Activated T-cell treated with anti-CD3 and anti-CD28 coated beads, Interleukin-2, amount 50 U/mL, for 24 hours (primary cell): ENCODE measurements at regions not wholly inside any gene's neighbourhood (a gene's known extent, or its start where the extent isn't known, plus 50 kb on each side); places are given as distances from the start of the nearest gene placed in this dataset.

Source experiments
- DNase-seq: peaks from one replicate; pipeline ENCODE4 v3.0.0-alpha.2; 2020
- H3K27ac Mint-ChIP-seq: 2 replicates; pipeline ENCODE4 v1.8.0; 2020; ENCODE audit warnings: mild to moderate bottlenecking, mixed read lengths
- H3K27me3 Mint-ChIP-seq: 2 replicates; pipeline ENCODE4 v1.8.0; 2020; ENCODE audit warnings: mixed read lengths
- H3K36me3 Mint-ChIP-seq: 2 replicates; pipeline ENCODE4 v1.8.0; 2020; ENCODE audit warnings: low read depth, mixed read lengths
- H3K4me1 Mint-ChIP-seq: 2 replicates; pipeline ENCODE4 v1.8.0; 2020; ENCODE audit warnings: low read depth, mixed read lengths
- H3K4me3 Mint-ChIP-seq: 2 replicates; pipeline ENCODE4 v1.8.0; 2020; ENCODE audit warnings: mild to moderate bottlenecking, moderate library complexity, mixed read lengths
- H3K9me3 Mint-ChIP-seq: 2 replicates; pipeline ENCODE4 v1.8.0; 2020; ENCODE audit warnings: mixed read lengths

DNA sequence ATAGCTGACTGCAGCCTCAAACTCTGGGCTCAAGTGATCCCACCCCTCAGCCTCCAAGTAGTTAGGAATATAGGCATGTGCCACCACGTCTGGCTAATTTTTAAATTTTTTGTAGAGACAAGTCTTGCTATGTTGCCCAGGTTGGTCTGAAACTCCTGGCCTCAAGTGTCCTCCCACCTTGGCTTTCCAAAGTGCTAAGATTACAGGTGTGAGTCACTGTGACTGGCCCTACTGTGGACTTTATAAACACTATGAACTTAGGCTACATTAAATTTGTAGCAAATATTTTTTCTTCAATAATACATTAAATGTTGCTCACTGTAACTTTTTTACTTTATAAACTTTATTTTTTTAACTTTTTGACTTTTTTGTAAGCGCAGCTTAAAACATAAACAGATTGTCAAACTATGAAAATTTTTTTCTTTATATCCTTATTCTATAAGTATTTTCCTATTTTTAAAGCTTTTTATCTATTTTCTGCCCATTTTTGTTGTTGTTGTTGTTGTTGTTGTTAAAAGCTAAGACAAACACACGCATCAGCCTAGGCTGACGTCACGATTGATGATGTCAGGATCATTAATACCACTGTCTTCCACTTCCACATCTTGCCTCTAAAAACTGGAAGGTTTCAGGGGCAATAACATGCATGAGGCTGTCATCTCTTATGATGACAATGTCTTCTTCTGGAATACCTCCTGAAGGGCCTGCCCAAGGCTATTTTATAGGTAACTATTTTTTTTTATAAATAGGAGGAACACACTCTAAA is 204.2 kb downstream of the KLF5 start:
- Mint-ChIP-seq H3K27ac (no peak overlapping the region), H3K9me3 (no peaks in the 10 kb centered on the region), H3K4me1 (no peaks in the 10 kb centered on the region), H3K4me3 (no peak overlapping the region), H3K27me3 (no peaks in the 10 kb centered on the region), H3K36me3 (no peaks in the 10 kb centered on the region)
- no peak for DNase-seq

DNA sequence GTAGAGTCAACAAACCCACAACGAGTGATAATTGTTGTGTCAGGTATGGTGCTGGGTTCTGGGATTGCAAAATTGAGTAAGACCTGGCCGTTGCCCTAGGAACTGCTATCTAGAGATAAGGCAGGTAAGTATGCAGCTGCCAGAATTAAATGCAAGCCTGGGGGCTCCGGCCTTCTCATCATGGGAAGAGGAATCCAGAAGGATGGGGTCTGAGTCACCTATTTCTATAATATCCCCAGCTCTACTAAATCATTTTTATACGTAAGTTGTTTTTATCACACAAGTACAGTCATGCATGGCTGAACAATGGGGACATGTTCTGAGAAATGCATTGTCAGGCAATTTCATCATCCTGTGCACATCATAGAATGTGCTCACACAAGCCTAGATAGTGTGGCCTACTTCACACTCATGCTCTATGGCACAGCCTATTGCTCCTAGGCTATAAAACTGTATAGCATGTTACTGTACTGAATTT is 203.0 kb downstream of the KLF5 start:
- Mint-ChIP-seq H3K27me3 (no peaks in the 10 kb centered on the region), H3K4me1 (no peaks in the 10 kb centered on the region), H3K27ac (no peak overlapping the region), H3K36me3 (no peaks in the 10 kb centered on the region), H3K9me3 (no peaks in the 10 kb centered on the region), H3K4me3 (no peak overlapping the region)
- no peak for DNase-seq

DNA sequence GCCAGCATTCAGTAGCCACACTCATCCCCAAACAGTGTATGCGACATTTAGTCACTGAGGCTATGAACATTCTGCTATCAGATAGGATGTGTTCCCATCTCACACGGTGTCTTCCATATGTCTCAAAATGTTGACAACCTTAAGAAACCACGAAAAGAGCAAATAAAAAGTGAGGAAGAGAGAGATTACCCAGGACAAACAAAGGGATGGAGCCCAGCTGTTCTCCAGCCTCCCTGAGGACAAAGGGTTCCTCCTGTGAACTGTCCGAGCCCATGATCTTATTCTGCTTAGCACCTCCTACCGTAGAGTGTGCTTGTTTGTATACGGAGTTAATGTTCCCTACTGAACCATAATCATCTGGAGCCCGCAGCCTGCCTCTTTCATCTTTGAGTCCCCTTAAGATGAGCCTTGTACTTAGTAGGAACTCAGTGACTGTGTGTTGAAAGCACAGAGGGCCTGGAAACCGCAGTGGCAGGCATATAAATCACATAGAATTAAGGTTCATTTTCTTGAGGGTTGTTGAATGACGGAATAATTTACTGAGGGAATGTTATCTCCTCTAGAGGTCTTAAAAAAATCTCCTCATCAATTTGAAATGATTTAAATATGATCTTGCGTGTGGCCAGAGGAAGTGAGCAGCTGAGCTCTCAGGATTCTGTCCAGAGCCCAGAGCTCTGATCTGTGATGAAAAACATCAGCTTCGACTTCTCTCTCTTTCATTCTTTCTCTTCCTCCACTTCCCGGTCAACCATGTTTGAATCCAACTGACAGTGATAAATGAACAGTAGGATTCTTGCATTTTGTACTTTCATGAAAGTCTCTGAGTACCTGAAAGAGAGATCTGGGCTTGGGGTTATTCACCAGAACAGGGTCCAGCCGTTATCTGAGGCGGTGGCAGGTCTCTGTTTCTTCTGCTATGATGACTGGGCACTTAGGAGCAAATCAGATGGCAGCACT is 200.5 kb downstream of the KLF5 start:
- DNase-seq: no peak
- no peak overlapping the region for H3K27ac Mint-ChIP-seq
- H3K4me3 Mint-ChIP-seq: no peak overlapping the region
- no peaks in the 10 kb centered on the region for H3K9me3 Mint-ChIP-seq
- H3K36me3 Mint-ChIP-seq: no peaks in the 10 kb centered on the region
- H3K4me1 Mint-ChIP-seq: peaks cover 2% of the 10 kb centered on the region
- no peaks in the 10 kb centered on the region for H3K27me3 Mint-ChIP-seq

DNA sequence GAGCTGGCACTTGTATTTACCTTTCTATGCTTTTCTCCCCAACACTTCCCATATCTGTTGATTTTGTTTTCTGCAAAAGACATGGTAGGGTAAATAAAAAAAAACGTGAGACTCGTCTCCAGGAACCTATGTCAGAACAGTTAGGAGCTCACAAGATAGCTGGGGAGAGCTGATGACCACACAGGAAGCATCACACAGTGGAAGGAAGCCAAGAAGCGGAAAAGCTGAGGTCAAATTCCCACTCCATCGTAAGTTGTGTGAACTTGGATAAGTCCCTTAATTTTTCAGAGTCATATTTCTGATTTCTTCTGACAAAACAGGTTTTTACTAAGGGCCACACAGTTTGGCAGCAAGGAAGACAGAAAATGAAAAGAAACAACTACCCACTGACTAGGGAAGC is 199.6 kb downstream of the KLF5 start:
- DNase-seq: no peak
- no peaks in the 10 kb centered on the region for H3K36me3 Mint-ChIP-seq
- H3K4me3 Mint-ChIP-seq: no peak overlapping the region
- no peak overlapping the region for H3K27ac Mint-ChIP-seq
- H3K4me1 Mint-ChIP-seq: peaks cover 2% of the 10 kb centered on the region
- H3K9me3 Mint-ChIP-seq: no peaks in the 10 kb centered on the region
- H3K27me3 Mint-ChIP-seq: no peaks in the 10 kb centered on the region

DNA sequence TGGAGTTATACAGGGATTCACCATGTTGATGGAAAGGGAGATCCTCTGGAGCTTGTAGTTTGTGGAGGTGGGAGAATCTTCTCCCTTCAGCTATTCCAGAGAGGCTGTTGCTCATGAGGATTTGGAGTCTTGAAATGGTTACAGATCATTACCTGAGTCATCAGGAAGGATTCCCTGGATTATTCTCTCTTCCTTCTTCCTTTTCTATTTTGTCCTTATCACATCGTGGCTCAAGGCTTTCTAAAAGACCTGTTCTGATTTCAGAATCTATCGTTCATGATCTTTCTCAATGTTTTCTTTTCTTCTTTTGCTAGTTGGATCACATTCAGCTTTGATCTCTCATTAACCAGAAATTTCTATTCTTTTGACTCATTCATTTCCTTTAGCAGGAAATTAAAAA is 196.0 kb downstream of the KLF5 start:
- Mint-ChIP-seq H3K9me3 (no peaks in the 10 kb centered on the region), H3K36me3 (no peaks in the 10 kb centered on the region), H3K4me1 (peaks cover 2% of the 10 kb centered on the region), H3K4me3 (no peak overlapping the region), H3K27me3 (no peaks in the 10 kb centered on the region), H3K27ac (no peak overlapping the region)
- DNase-seq: no peak

DNA sequence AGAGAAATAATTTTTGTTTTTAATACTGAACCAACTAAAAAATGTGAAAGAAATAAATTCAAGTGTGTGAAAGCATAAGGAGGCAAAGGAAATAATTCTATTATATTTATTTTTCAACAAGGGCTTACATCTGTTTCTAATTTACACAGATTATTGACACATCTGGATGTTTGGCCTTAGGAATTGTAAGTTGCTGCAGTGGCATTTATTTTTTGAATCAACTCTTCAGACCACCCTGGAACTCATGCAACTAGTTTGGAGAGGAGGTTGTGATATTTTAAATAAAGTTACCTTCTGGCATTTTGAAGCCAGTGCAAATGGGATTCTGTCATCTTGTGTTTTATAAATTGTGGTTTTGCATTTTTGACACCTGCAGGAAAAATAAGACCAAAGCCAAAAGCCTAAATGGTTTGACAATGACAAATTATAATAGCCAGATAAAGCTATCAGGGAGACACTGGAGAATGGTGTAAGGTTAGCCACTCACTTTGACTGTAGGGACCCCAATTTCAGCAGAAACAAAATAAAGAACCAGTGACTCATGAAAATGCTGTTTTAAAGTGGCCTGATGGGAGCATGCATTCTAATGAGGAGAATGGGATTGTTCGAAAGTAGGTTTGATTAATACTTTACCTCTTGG is 192.9 kb downstream of the KLF5 start:
- Mint-ChIP-seq H3K4me3 (no peak overlapping the region), H3K4me1 (peaks cover 2% of the 10 kb centered on the region), H3K27ac (no peak overlapping the region), H3K9me3 (no peaks in the 10 kb centered on the region), H3K36me3 (no peaks in the 10 kb centered on the region), H3K27me3 (no peaks in the 10 kb centered on the region)
- DNase-seq: no peak

DNA sequence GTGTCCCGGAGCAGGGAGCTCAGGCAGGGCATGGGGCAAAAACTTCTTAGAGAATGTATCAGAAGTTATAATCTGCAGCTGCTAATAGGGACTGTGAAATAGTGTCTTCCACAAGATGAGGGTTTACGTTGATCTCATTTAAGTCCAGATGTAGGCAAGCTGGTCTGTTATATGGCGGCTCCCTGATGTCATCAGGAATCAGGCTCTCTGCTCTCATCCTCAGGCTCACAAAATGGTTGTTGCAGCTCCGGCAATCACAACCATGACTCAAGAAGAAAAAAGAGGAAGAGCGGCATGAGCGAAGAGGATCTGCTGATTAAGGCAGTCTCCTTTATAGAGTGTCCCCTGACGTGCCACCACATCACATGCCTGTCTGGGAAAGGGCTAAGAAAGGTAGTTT is 191.3 kb downstream of the KLF5 start:
- H3K27me3 Mint-ChIP-seq: no peaks in the 10 kb centered on the region
- DNase-seq: no peak
- peaks cover 2% of the 10 kb centered on the region for H3K4me1 Mint-ChIP-seq
- H3K4me3 Mint-ChIP-seq: no peak overlapping the region
- H3K36me3 Mint-ChIP-seq: no peaks in the 10 kb centered on the region
- no peak overlapping the region for H3K27ac Mint-ChIP-seq
- no peaks in the 10 kb centered on the region for H3K9me3 Mint-ChIP-seq

DNA sequence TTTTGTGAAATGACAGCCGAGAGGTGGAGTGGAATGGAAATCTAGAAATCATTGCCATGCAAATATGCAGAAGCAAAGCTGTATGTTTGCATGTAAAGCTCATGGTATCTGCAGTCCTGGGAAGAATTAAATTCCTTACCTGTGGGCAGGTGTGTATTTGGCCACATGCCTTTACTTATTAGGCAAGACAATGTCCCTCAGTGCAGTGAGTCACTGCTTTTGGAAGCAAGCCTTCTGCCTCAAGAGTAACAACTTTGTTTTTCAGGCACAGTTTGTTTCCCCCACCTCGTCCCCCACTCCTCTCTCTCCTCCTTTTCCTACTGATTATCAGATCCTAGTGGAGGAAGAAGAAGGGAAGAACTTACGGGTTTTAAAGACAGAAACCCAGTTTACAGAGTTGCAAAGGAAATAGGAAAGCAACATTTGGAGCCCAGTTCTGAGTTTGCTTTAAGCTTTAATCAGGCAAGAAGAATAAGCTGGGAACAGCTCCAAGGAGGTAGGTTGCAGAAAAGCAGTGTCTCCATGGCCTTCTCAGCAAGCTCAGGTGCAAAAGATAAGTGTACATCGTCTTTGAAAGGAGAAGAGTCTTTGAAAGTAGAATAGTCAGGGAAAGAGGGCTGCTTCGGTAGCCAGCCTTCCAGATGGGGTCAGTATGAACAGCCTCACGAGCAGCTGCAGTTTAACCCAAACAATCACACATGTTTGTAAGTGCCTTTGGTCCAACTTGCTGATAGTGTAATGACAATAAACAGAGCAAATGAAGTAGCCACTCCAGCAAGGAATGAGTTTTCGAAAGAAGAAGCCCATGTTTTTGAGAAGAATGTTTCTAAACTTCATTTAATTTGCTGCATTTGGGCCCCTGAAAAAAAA is 190.1 kb downstream of the KLF5 start:
- Mint-ChIP-seq H3K27ac (no peak overlapping the region), H3K4me3 (no peak overlapping the region), H3K27me3 (no peaks in the 10 kb centered on the region), H3K9me3 (no peaks in the 10 kb centered on the region), H3K4me1 (no peaks in the 10 kb centered on the region), H3K36me3 (no peaks in the 10 kb centered on the region)
- no peak for DNase-seq

DNA sequence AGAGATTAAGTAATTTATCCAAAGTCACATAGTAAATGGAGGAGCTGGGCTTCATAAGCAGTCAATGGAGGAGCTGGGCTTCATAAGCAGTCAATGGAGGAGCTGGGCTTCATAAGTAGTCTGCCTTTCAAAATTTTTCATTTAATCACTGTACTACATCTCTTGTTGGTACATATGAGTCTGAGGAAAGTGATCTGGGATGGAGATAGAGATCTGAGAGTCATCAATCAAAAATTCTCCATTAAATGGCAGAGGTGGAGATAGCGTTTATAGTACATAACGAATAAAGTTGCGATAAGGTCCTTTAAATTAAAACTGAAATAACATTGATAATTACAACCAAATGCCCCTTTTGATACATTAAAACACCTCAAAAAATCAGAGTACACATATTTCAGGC is 189.3 kb downstream of the KLF5 start:
- H3K4me1 Mint-ChIP-seq: no peaks in the 10 kb centered on the region
- no peak overlapping the region for H3K4me3 Mint-ChIP-seq
- no peaks in the 10 kb centered on the region for H3K27me3 Mint-ChIP-seq
- no peak overlapping the region for H3K27ac Mint-ChIP-seq
- H3K9me3 Mint-ChIP-seq: no peaks in the 10 kb centered on the region
- no peak for DNase-seq
- no peaks in the 10 kb centered on the region for H3K36me3 Mint-ChIP-seq

DNA sequence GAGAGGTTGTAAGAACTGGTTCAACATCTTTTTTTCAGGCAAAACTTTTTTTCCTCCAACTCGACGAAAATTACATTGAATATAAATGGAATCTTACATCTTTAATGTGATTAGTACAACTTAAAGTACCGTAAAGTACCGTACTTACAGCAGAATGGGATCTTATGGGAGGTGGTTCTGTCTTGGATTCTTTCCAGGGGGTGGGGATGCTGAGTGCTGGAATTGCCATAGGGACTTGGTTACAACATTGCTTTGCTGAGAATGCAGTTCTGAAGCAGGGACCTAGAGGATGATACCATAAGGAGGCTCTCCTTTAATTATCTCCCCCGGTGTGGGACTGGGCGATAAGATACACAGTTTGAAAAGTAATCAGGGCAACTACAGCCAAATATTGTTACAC is 186.4 kb downstream of the KLF5 start:
- no peaks in the 10 kb centered on the region for H3K4me1 Mint-ChIP-seq
- DNase-seq: no peak
- H3K27me3 Mint-ChIP-seq: no peaks in the 10 kb centered on the region
- H3K4me3 Mint-ChIP-seq: no peak overlapping the region
- H3K36me3 Mint-ChIP-seq: no peaks in the 10 kb centered on the region
- no peak overlapping the region for H3K27ac Mint-ChIP-seq
- H3K9me3 Mint-ChIP-seq: no peaks in the 10 kb centered on the region

DNA sequence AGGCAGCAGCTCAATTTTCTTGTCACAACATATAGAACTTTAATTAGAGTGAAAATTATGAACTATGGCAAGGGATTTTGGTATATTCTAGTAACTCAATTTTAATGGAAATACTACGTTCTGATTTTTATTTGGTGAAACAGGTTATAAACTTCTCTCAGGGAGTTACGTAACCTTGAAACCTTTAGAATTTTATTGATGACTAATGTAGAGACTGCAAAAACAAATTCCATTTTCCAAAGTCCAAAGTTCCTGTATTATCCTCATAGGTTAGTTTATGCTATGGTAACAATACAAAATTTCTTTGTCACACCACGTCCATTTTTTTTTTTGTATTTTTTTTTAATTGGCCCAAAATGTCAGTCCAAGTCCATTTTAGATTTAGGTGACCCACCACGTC is 185.7 kb downstream of the KLF5 start:
- H3K9me3 Mint-ChIP-seq: no peaks in the 10 kb centered on the region
- H3K4me1 Mint-ChIP-seq: no peaks in the 10 kb centered on the region
- no peak for DNase-seq
- no peak overlapping the region for H3K27ac Mint-ChIP-seq
- no peaks in the 10 kb centered on the region for H3K27me3 Mint-ChIP-seq
- H3K4me3 Mint-ChIP-seq: no peak overlapping the region
- no peaks in the 10 kb centered on the region for H3K36me3 Mint-ChIP-seq

DNA sequence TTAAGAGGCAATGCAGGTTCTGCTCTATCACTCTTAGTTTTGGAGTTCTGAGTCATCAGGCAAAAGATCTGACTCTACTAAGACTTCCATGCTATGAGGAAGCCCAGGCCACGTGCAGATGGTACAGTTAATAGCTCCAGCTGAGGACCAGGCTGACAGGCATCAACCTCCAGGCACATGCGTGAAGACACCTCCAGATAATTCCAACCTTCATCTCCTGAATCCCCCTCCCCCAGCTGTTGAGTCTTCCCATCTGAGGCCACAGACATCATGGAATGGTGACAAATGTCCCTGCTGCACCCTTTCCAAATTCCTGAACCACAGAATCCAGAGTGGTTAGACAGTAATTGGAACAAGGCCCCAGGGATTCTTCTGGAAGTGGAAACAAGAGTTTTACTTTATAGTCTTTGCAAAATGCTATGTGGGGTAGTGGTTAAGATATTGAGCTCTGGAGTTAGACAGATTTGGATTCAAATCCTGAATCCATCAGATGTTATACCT is 183.8 kb downstream of the KLF5 start:
- Mint-ChIP-seq H3K9me3 (no peaks in the 10 kb centered on the region), H3K27ac (no peak overlapping the region), H3K4me3 (no peak overlapping the region), H3K4me1 (no peaks in the 10 kb centered on the region), H3K36me3 (no peaks in the 10 kb centered on the region), H3K27me3 (no peaks in the 10 kb centered on the region)
- DNase-seq: no peak

DNA sequence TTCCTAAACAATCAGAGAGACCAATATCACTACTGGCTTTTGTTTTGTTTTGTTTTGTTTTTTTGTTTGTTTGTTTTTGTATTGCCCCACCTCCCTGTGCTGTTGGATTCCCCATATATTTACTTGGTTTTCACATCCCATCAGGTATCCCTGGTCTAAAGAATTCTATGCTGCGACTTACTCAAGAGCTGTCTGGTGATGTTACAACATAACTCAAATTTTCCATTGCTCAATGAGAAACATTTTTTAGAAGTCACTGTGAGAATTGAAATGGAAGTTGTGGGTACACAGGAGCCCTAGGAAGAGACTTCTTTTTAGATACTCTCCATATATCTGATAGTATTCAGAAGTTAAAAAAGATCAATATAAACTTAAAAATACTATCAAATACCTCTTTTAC is 181.4 kb downstream of the KLF5 start:
- H3K4me1 Mint-ChIP-seq: no peaks in the 10 kb centered on the region
- H3K36me3 Mint-ChIP-seq: no peaks in the 10 kb centered on the region
- no peak overlapping the region for H3K4me3 Mint-ChIP-seq
- H3K27me3 Mint-ChIP-seq: no peaks in the 10 kb centered on the region
- no peak overlapping the region for H3K27ac Mint-ChIP-seq
- no peak for DNase-seq
- no peaks in the 10 kb centered on the region for H3K9me3 Mint-ChIP-seq

DNA sequence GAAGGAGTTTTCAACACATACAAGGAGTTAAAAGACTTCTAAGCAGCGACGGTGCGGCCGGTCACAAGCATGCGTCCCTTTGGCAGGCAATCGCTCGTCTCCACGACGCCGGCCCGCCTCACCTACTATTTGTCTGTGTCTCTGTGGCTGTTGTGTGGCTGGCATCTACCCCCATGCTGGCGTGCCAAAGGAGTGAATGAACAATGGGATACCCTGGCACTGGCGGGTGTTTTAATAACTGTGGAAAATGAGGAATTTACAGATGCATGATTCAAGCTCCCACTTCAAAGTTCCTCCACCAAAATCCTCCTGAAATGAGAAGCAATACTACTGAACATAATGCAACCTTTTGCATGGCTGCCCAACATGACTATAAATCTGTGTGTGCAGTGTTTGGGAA is 176.6 kb downstream of the KLF5 start:
- Mint-ChIP-seq H3K27me3 (no peaks in the 10 kb centered on the region), H3K4me3 (no peak overlapping the region), H3K27ac (no peak overlapping the region), H3K9me3 (no peaks in the 10 kb centered on the region), H3K36me3 (no peaks in the 10 kb centered on the region), H3K4me1 (peaks cover 11% of the 10 kb centered on the region)
- no peak for DNase-seq
